Keratinocyte (primary cell): ENCODE measurements at regions not wholly inside any gene's neighbourhood (a gene's known extent, or its start where the extent isn't known, plus 50 kb on each side); places are given as distances from the start of the nearest gene placed in this dataset.

ENCODE experiments used
- DNase-seq: peaks from one replicate; pipeline ENCODE4 v3.0.0-alpha.2; 2011; ENCODE audit warnings: low read depth, missing footprints, low spot score
- FAIRE-seq: peaks from 2 replicates; lab custom pipeline; 2011; peaks lifted over from hg19 to GRCh38; lab: Jason Lieb, UNC
- H2AFZ ChIP-seq: 2 replicates; pipeline ENCODE4 v1.6.0; 2012; ENCODE audit warnings: low read length, control low read depth, inconsistent platforms; ENCODE audit not compliant: control insufficient read depth
- H3K27ac ChIP-seq: 2 replicates; pipeline ENCODE4 v1.5.1; 2011; ENCODE audit warnings: low read length; ENCODE audit not compliant: control insufficient read depth, insufficient read depth
- H3K27me3 ChIP-seq: 3 replicates; pipeline ENCODE4 v1.6.0; 2011; ENCODE audit warnings: low read length; ENCODE audit not compliant: control insufficient read depth, insufficient read depth; ENCODE audit errors: extremely low read depth
- H3K36me3 ChIP-seq, 2 experiments: 2 replicates in 1 of 2; 3 replicates in 1 of 2; pipeline ENCODE4 v1.5.1; 2011; ENCODE audit warnings: low read length in 2 of 2, mild to moderate bottlenecking in 1 of 2; ENCODE audit not compliant: control insufficient read depth in 2 of 2, insufficient read depth in 2 of 2; ENCODE audit errors: extremely low read depth in 1 of 2
- H3K4me1 ChIP-seq: 3 replicates; pipeline ENCODE4 v1.5.1; 2011; ENCODE audit warnings: low read length; ENCODE audit not compliant: control insufficient read depth, insufficient read depth; ENCODE audit errors: extremely low read depth
- H3K4me2 ChIP-seq: 3 replicates; pipeline ENCODE4 v1.6.0; 2011; ENCODE audit warnings: low read depth, low read length; ENCODE audit not compliant: control insufficient read depth, insufficient read depth; ENCODE audit errors: extremely low read depth
- H3K4me3 ChIP-seq, 3 experiments: fragments of 200-600 bp in 1 of 3; sonication (generic) in 1 of 3; 2 replicates in 2 of 3; 3 replicates in 1 of 3; pipeline ENCODE4 v1.5.1; 2011 to 2016; ENCODE audit warnings: low read length in 3 of 3, mild to moderate bottlenecking in 3 of 3, control low read depth in 2 of 3, inconsistent platforms in 1 of 3, low read depth in 1 of 3, mixed read lengths in 1 of 3, mixed run types in 1 of 3, moderate library complexity in 1 of 3; ENCODE audit not compliant: control insufficient read depth in 2 of 3, insufficient read depth in 2 of 3; ENCODE audit errors: extremely low read depth in 1 of 3
- H3K79me2 ChIP-seq: 2 replicates; pipeline ENCODE4 v1.6.0; 2012; ENCODE audit warnings: low read length; ENCODE audit not compliant: control insufficient read depth, insufficient read depth
- H3K9ac ChIP-seq: 3 replicates; pipeline ENCODE4 v1.6.0; 2011; ENCODE audit warnings: low read length; ENCODE audit not compliant: control insufficient read depth, insufficient read depth; ENCODE audit errors: extremely low read depth
- H3K9me1 ChIP-seq: 3 replicates; pipeline ENCODE4 v1.6.0; 2011; ENCODE audit warnings: low read length; ENCODE audit not compliant: control insufficient read depth, insufficient read depth; ENCODE audit errors: extremely low read depth
- H3K9me3 ChIP-seq: 2 replicates; pipeline ENCODE4 v1.5.1; 2012; ENCODE audit warnings: low read depth, low read length; ENCODE audit not compliant: control insufficient read depth
- H4K20me1 ChIP-seq: 3 replicates; pipeline ENCODE4 v1.6.0; 2011; ENCODE audit warnings: low read length; ENCODE audit not compliant: control insufficient read depth, insufficient read depth; ENCODE audit errors: extremely low read depth
- EZH2 ChIP-seq: IDR thresholded peaks from one replicate; pipeline ENCODE4 v1.6.1; 2012; ENCODE audit warnings: inconsistent platforms, mild to moderate bottlenecking, low read length, moderate library complexity
- dilution Hi-C: fragments of 300-500 bp; cut with MboI; formaldehyde crosslinking; loops from one replicate; pipeline ENCODE4 v1.7.0; 2020; ENCODE audit warnings: low sequenced_read_pairs; ENCODE audit not compliant: extremely low pct_ligation_motif_present
- TF ChIP-seq, protein P1 (sequence below), 3 experiments: IDR thresholded peaks in 1 of 3; conservative IDR thresholded peaks in 1 of 3; optimal IDR thresholded peaks in 1 of 3; 2 replicates in 2 of 3; 3 replicates in 1 of 3; pipeline versions ENCODE3 to v1.5.1; 2011; ENCODE audit warnings: low read length in 3 of 3, mild to moderate bottlenecking in 3 of 3, moderate library complexity in 2 of 3, control low read depth in 1 of 3, inconsistent platforms in 1 of 3; ENCODE audit not compliant: insufficient read depth in 2 of 3; ENCODE audit errors: extremely low read depth in 1 of 3

DNA sequence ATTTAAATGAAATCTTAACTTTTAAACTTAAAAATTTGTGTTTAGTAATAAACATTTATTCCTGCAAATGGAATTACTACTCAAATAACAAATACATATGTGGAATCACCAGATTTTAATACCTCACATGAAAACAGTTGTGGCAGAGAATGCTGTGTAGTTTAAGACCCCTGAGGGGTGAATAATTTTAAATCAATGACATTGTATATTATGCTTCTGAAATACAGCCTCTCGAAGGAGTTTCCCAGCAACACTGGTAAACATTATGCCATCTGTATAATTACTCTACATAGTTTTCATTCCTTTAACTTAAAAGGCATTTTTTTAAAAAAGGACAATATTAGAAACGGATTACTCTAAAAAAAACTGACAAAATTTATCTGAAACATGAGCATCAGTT, 2313.3 kb downstream of the ARAP2 start:
- Histone ChIP-seq H4K20me1 (no peaks in the 10 kb centered on the region), H2AFZ (no peak overlapping the region), H3K9me1 (no peaks in the 10 kb centered on the region), H3K9ac (no peak overlapping the region), H3K36me3 (no peaks in the 10 kb centered on the region), H3K4me3 (no peak overlapping the region), H3K4me1 (no peaks in the 10 kb centered on the region), H3K27me3 (no peaks in the 10 kb centered on the region), H3K79me2 (no peaks in the 10 kb centered on the region), H3K27ac (no peak overlapping the region), H3K9me3 (no peaks in the 10 kb centered on the region), H3K4me2 (no peak overlapping the region)
- dilution Hi-C loops = no loop called here
- TF ChIP-seq, protein P1, sequence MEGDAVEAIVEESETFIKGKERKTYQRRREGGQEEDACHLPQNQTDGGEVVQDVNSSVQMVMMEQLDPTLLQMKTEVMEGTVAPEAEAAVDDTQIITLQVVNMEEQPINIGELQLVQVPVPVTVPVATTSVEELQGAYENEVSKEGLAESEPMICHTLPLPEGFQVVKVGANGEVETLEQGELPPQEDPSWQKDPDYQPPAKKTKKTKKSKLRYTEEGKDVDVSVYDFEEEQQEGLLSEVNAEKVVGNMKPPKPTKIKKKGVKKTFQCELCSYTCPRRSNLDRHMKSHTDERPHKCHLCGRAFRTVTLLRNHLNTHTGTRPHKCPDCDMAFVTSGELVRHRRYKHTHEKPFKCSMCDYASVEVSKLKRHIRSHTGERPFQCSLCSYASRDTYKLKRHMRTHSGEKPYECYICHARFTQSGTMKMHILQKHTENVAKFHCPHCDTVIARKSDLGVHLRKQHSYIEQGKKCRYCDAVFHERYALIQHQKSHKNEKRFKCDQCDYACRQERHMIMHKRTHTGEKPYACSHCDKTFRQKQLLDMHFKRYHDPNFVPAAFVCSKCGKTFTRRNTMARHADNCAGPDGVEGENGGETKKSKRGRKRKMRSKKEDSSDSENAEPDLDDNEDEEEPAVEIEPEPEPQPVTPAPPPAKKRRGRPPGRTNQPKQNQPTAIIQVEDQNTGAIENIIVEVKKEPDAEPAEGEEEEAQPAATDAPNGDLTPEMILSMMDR (optimal IDR thresholded peaks at IDR 0.05 in 1 of 3, IDR thresholded peaks at IDR 0.05 in 1 of 3, conservative IDR thresholded peaks at IDR 0.05 in 1 of 3; ENCODE audit: extremely low read depth in 1 of 3, insufficient read depth in 2 of 3, low read length in 3 of 3) = no peak
- TF ChIP-seq EZH2 = no peak
- FAIRE-seq = no peak
- no peak for DNase-seq

DNA sequence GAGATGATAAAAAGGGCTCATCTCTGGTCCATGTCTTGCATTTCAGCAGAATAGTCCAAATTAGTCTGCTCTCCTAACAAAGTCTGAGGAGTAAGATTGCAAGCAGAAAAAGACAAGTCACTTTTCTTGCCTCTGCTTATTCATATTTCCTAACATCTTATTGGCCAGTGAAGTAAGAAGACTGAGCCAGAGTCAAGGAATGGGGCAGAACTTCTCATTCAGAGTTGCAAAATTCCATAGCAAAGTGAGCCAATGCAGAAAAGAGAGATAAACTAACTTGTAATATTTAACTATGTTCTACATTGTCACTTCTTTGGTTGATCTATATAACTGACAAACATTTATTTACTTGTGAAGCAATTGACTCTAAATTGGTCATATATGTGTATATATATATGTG, 2304.0 kb downstream of the ARAP2 start:
- no peak overlapping the region for H3K27ac ChIP-seq
- H3K9me3 ChIP-seq = no peaks in the 10 kb centered on the region
- no peak overlapping the region for H3K9ac ChIP-seq
- no peak overlapping the region for H2AFZ ChIP-seq
- no peaks in the 10 kb centered on the region for H3K36me3 ChIP-seq
- no peaks in the 10 kb centered on the region for H3K27me3 ChIP-seq
- H4K20me1 ChIP-seq = no peaks in the 10 kb centered on the region
- DNase-seq (no peak), FAIRE-seq (no peak)
- no peaks in the 10 kb centered on the region for H3K9me1 ChIP-seq
- no peaks in the 10 kb centered on the region for H3K4me1 ChIP-seq
- TF ChIP-seq, protein P1 (optimal IDR thresholded peaks at IDR 0.05 in 1 of 3, IDR thresholded peaks at IDR 0.05 in 1 of 3, conservative IDR thresholded peaks at IDR 0.05 in 1 of 3; ENCODE audit: extremely low read depth in 1 of 3, insufficient read depth in 2 of 3, low read length in 3 of 3) = no peak
- TF ChIP-seq EZH2 = no peak
- no peaks in the 10 kb centered on the region for H3K79me2 ChIP-seq
- H3K4me2 ChIP-seq = no peak overlapping the region
- H3K4me3 ChIP-seq = no peak overlapping the region
- dilution Hi-C loops = no loop called here
